Rectal smooth muscle tissue (tissue), 1 donor: ENCODE measurements at regions not wholly inside any gene's neighbourhood (a gene's known extent, or its start where the extent isn't known, plus 50 kb on each side); places are given as distances from the start of the nearest gene placed in this dataset.

ENCODE experiments used
- H3K27ac ChIP-seq: one replicate; pipeline ENCODE4 v1.7.0; 2013; ENCODE audit warnings: low read depth, low read length, inconsistent platforms
- H3K27me3 ChIP-seq: one replicate; pipeline ENCODE4 v1.7.0; 2013; ENCODE audit warnings: low read length; ENCODE audit not compliant: control insufficient read depth, insufficient read depth
- H3K36me3 ChIP-seq: one replicate; pipeline ENCODE4 v1.7.0; 2013; ENCODE audit warnings: low read length; ENCODE audit not compliant: control insufficient read depth, insufficient read depth
- H3K4me1 ChIP-seq: one replicate; pipeline ENCODE4 v1.7.0; 2013; ENCODE audit warnings: low read length; ENCODE audit not compliant: control insufficient read depth, insufficient read depth
- H3K4me3 ChIP-seq: one replicate; pipeline ENCODE4 v1.7.0; 2013; ENCODE audit warnings: low read length
- H3K9ac ChIP-seq: one replicate; pipeline ENCODE4 v1.7.0; 2013; ENCODE audit warnings: low read length

DNA sequence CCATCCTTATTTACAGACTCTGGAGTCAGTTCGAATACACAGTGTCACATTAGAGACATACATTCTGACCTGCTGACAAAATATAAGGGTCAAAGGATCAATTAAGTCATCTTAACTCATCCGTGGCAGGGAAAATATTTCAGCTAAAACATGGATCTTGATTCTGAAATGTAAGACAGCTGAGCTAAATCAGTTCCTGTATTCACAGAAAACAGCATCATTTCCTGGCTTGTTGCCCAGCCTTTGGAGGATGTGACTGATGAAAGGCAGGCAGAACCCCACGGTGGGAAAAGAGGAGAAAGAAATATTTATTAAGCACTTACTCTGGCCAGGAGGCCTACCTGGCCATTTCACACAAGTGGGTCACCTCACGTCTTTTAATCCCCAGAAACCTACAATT is 101.9 kb downstream of the GAS2L3 start:
- Histone ChIP-seq H3K4me1 (no peaks in the 10 kb centered on the region), H3K9ac (no peak overlapping the region), H3K4me3 (no peak overlapping the region), H3K27me3 (no peaks in the 10 kb centered on the region), H3K36me3 (no peaks in the 10 kb centered on the region), H3K27ac (no peak overlapping the region)

- no peaks in the 10 kb centered on the region for H3K4me1 ChIP-seq
- no peaks in the 10 kb centered on the region for H3K27me3 ChIP-seq
- H3K4me3 ChIP-seq = no peak overlapping the region
- no peak overlapping the region for H3K9ac ChIP-seq
- no peaks in the 10 kb centered on the region for H3K36me3 ChIP-seq
- H3K27ac ChIP-seq = no peak overlapping the region
Observed at GRCh38 chr12:100681074-100681473, 107.6 kb downstream of the GAS2L3 start.

GRCh38 chr12:100682178-100682577 is 108.7 kb downstream of the GAS2L3 start:
- Histone ChIP-seq H3K9ac (no peak overlapping the region), H3K4me3 (no peak overlapping the region), H3K27me3 (no peaks in the 10 kb centered on the region), H3K36me3 (no peaks in the 10 kb centered on the region), H3K4me1 (no peaks in the 10 kb centered on the region), H3K27ac (no peak overlapping the region)

DNA sequence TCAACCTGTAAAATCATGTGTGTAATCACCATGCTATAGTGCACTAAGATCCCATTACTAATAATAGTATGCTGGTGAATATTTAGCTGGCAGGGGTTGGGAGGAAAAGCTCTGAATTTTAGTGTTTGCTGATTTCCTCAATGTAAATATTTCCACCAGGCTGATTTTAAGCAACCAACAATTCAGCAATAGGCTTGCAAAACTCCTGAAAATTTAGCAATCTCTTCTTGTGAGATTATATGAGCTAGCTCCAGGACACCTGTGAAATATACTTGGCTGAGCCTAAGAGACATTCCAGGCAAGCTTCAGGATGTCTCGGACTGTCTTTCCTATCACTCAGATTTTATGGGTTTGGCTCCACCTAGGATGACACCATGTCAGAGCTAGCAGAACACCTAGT is 106.9 kb upstream of the ANO4 start:
- Histone ChIP-seq H3K4me3 (no peak overlapping the region), H3K36me3 (no peaks in the 10 kb centered on the region), H3K9ac (no peak overlapping the region), H3K4me1 (no peaks in the 10 kb centered on the region), H3K27ac (no peak overlapping the region), H3K27me3 (no peaks in the 10 kb centered on the region)

GRCh38 chr12:100688451-100688864 is 106.1 kb upstream of the ANO4 start:
- Histone ChIP-seq H3K36me3 (no peaks in the 10 kb centered on the region), H3K4me1 (no peaks in the 10 kb centered on the region), H3K9ac (no peak overlapping the region), H3K27me3 (no peaks in the 10 kb centered on the region), H3K4me3 (no peak overlapping the region), H3K27ac (no peak overlapping the region)

DNA sequence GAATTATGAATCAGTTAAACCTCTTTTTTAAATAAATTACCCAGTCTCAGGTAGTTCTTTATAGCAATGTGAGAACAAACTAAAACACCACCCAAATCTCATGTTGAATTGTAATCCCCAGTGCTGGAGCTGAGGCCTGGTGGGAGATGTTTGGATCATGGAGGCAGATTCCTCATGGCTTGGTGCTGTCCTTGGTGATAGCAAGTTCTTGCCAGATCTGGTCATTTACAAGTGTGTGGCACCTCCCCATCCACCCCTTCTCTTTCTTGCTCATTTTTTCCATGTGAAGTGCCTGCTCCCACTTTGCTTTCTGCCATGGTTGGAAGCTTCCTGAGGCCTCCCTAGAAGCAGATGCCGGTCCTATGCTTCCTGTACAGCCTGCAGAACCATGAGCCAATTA is 102.1 kb upstream of the ANO4 start:
- Histone ChIP-seq H3K9ac (no peak overlapping the region), H3K4me3 (no peak overlapping the region), H3K27me3 (no peaks in the 10 kb centered on the region), H3K27ac (no peak overlapping the region), H3K4me1 (no peaks in the 10 kb centered on the region), H3K36me3 (no peaks in the 10 kb centered on the region)

GRCh38 chr12:100698518-100698917 is 96.1 kb upstream of the ANO4 start:
- Histone ChIP-seq H3K36me3 (no peaks in the 10 kb centered on the region), H3K27ac (no peak overlapping the region), H3K4me3 (no peak overlapping the region), H3K4me1 (no peaks in the 10 kb centered on the region), H3K9ac (no peak overlapping the region), H3K27me3 (no peaks in the 10 kb centered on the region)

DNA sequence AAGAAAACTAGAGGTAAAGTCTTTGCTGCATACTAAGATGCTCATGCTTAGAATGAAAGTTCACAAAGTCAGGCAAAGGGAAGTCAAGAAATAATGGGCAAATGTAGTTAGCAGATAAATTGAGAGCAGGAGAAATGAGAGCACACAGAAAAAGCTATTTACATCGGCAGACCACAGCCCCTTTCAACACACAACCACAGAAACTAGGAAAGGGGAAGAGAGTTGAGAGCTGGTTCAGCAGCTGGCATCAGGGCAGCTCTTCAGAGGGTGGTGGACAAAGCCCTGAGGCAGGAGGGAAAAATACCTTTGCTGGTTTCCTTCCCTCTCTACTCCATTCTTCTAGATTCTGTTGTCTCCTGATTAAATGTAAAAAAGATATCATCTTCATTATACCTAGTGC is 95.4 kb upstream of the ANO4 start:
- Histone ChIP-seq H3K9ac (no peak overlapping the region), H3K4me3 (no peak overlapping the region), H3K4me1 (no peaks in the 10 kb centered on the region), H3K27me3 (no peaks in the 10 kb centered on the region), H3K36me3 (no peaks in the 10 kb centered on the region), H3K27ac (no peak overlapping the region)

DNA sequence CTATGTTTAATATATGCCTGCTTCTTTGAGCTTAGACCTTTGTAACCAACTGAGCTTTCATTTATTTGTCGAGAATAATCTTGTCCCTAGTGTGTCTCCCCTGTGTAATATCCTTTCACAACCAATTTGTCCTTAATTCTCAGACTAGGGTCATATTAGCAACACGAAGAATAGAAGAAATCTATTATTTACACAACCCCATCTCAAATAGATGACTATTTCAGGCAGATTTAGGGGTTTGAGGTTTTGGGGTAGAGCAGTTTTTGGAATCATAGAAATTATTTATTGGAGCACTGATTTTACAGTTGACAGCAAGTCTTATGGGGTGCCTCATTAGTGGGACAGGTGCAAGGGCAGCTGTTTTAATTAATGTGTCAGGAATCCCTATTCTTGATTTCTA is 91.2 kb upstream of the ANO4 start:
- H3K9ac ChIP-seq = no peak overlapping the region
- no peaks in the 10 kb centered on the region for H3K4me1 ChIP-seq
- no peak overlapping the region for H3K27ac ChIP-seq
- H3K4me3 ChIP-seq = no peak overlapping the region
- H3K36me3 ChIP-seq = no peaks in the 10 kb centered on the region
- no peaks in the 10 kb centered on the region for H3K27me3 ChIP-seq

GRCh38 chr12:100703868-100704267 is 90.7 kb upstream of the ANO4 start:
- no peak overlapping the region for H3K9ac ChIP-seq
- H3K4me3 ChIP-seq = no peak overlapping the region
- no peaks in the 10 kb centered on the region for H3K4me1 ChIP-seq
- no peaks in the 10 kb centered on the region for H3K36me3 ChIP-seq
- no peaks in the 10 kb centered on the region for H3K27me3 ChIP-seq
- H3K27ac ChIP-seq = no peak overlapping the region

- H3K9ac ChIP-seq = no peak overlapping the region
- H3K27ac ChIP-seq = no peak overlapping the region
- no peaks in the 10 kb centered on the region for H3K27me3 ChIP-seq
- no peaks in the 10 kb centered on the region for H3K36me3 ChIP-seq
- no peaks in the 10 kb centered on the region for H3K4me1 ChIP-seq
- no peak overlapping the region for H3K4me3 ChIP-seq
Observed at GRCh38 chr12:100706033-100706432, 88.5 kb upstream of the ANO4 start.

GRCh38 chr12:100708591-100708990 is 86.0 kb upstream of the ANO4 start:
- no peaks in the 10 kb centered on the region for H3K4me1 ChIP-seq
- no peak overlapping the region for H3K27ac ChIP-seq
- H3K36me3 ChIP-seq = no peaks in the 10 kb centered on the region
- no peaks in the 10 kb centered on the region for H3K27me3 ChIP-seq
- H3K4me3 ChIP-seq = no peak overlapping the region
- no peak overlapping the region for H3K9ac ChIP-seq

- Histone ChIP-seq H3K4me3 (no peak overlapping the region), H3K27me3 (peaks cover 9% of the 10 kb centered on the region)
Observed at GRCh38 chr12:100715976-100716944, 78.3 kb upstream of the ANO4 start.

More at GRCh38 chr12:100715976-100716944, 78.3 kb upstream of the ANO4 start:
- Histone ChIP-seq H3K36me3 (no peaks in the 10 kb centered on the region), H3K9ac (no peak overlapping the region), H3K4me1 (no peaks in the 10 kb centered on the region), H3K27ac (no peak overlapping the region)
